ENCODE measurements at regions not wholly inside any gene's neighbourhood (a gene's known extent, or its start where the extent isn't known, plus 50 kb on each side); places are given as distances from the start of the nearest gene placed in this dataset.
"Not testable (repeated sequence)": the region's sequence is repeated elsewhere in the genome, so short reads cannot be mapped to it uniquely, and the experiment has no call there.

- no peak for DNase-seq (ENCODE audit: low spot score)
- no peak overlapping the region for H2AFZ ChIP-seq (replicated peaks)
- H3K4me2 ChIP-seq = no peak overlapping the region
Observed at GRCh38 chr18:56445422-56445821, 193.0 kb downstream of the TXNL1 start.

GRCh38 chr18:56444201-56444600 is 194.2 kb downstream of the TXNL1 start:
- TF ChIP-seq EZH2 (IDR thresholded peaks at IDR 0.05) (no peak), EZH2phosphoT487 (IDR thresholded peaks at IDR 0.05) (no peak), CTCF (IDR thresholded peaks at IDR 0.05) (no peak)

More at GRCh38 chr18:56445422-56445821, 193.0 kb downstream of the TXNL1 start:
- H3K4me1 Mint-ChIP-seq = peaks cover 9% of the 10 kb centered on the region
- Histone ChIP-seq H3F3A (ENCODE audit: low read depth) (no peaks in the 10 kb centered on the region), H3K36me3 (no peaks in the 10 kb centered on the region), H3K79me2 (ENCODE audit: low read depth) (no peaks in the 10 kb centered on the region), H3K9me3 (ENCODE audit: low read depth) (no peaks in the 10 kb centered on the region), H3K4me3 (no peak overlapping the region), H4K20me1 (ENCODE audit: low read depth) (no peaks in the 10 kb centered on the region), H3K4me1 (no peaks in the 10 kb centered on the region), H3K9ac (no peak overlapping the region), H3K27ac (no peak overlapping the region), H3K27me3 (no peaks in the 10 kb centered on the region)
- no peak for TF ChIP-seq CTCF (IDR thresholded peaks at IDR 0.05)
- no peak for TF ChIP-seq EZH2 (IDR thresholded peaks at IDR 0.05)
- TF ChIP-seq EZH2phosphoT487 (IDR thresholded peaks at IDR 0.05) = no peak
- H3K4me3 Mint-ChIP-seq = no peak overlapping the region
- no peak overlapping the region for H3K27ac Mint-ChIP-seq
- H3K27me3 Mint-ChIP-seq (ENCODE audit: insufficient read depth, low read depth) = peaks cover 2% of the 10 kb centered on the region
- H3K9me3 Mint-ChIP-seq = no peaks in the 10 kb centered on the region
- no peaks in the 10 kb centered on the region for H3K36me3 Mint-ChIP-seq

GRCh38 chr18:56443166-56443907 is 195.1 kb downstream of the TXNL1 start:
- Histone ChIP-seq H3F3A (ENCODE audit: low read depth) (no peaks in the 10 kb centered on the region), H3K9me3 (ENCODE audit: low read depth) (no peaks in the 10 kb centered on the region), H3K36me3 (no peaks in the 10 kb centered on the region), H3K27ac (no peak overlapping the region), H4K20me1 (ENCODE audit: low read depth) (no peaks in the 10 kb centered on the region), H3K4me1 (no peaks in the 10 kb centered on the region), H3K27me3 (no peaks in the 10 kb centered on the region), H3K4me2 (no peak overlapping the region), H3K9ac (no peak overlapping the region), H2AFZ (replicated peaks) (no peak overlapping the region), H3K4me3 (no peak overlapping the region), H3K79me2 (ENCODE audit: low read depth) (no peaks in the 10 kb centered on the region)
- no peaks in the 10 kb centered on the region for H3K9me3 Mint-ChIP-seq
- H3K36me3 Mint-ChIP-seq = no peaks in the 10 kb centered on the region
- no peak overlapping the region for H3K27ac Mint-ChIP-seq
- H3K27me3 Mint-ChIP-seq (ENCODE audit: insufficient read depth, low read depth) = peaks cover 2% of the 10 kb centered on the region
- peak; percentile 16 for DNase-seq (ENCODE audit: low spot score)
- H3K4me3 Mint-ChIP-seq = no peak overlapping the region
- peaks cover 9% of the 10 kb centered on the region for H3K4me1 Mint-ChIP-seq
- TF ChIP-seq CTCF (IDR thresholded peaks at IDR 0.05) = no peak
- TF ChIP-seq EZH2 (IDR thresholded peaks at IDR 0.05) = no peak
- TF ChIP-seq EZH2phosphoT487 (IDR thresholded peaks at IDR 0.05) = no peak

More at GRCh38 chr18:56444201-56444600, 194.2 kb downstream of the TXNL1 start:
- H3K9me3 ChIP-seq (ENCODE audit: low read depth) = no peaks in the 10 kb centered on the region
- H3K4me1 ChIP-seq = no peaks in the 10 kb centered on the region
- H3K36me3 ChIP-seq = no peaks in the 10 kb centered on the region
- H3K4me2 ChIP-seq = no peak overlapping the region
- H3K4me1 Mint-ChIP-seq = peaks cover 9% of the 10 kb centered on the region
- H3K4me3 Mint-ChIP-seq = no peak overlapping the region
- no peak overlapping the region for H3K27ac ChIP-seq
- peaks cover 2% of the 10 kb centered on the region for H3K27me3 Mint-ChIP-seq (ENCODE audit: insufficient read depth, low read depth)
- H3K27me3 ChIP-seq = no peaks in the 10 kb centered on the region
- no peak overlapping the region for H3K4me3 ChIP-seq
- no peaks in the 10 kb centered on the region for H3K36me3 Mint-ChIP-seq
- no peaks in the 10 kb centered on the region for H4K20me1 ChIP-seq (ENCODE audit: low read depth)
- DNase-seq (ENCODE audit: low spot score) = no peak
- H2AFZ ChIP-seq (replicated peaks) = no peak overlapping the region
- H3K79me2 ChIP-seq (ENCODE audit: low read depth) = no peaks in the 10 kb centered on the region
- H3K9ac ChIP-seq = no peak overlapping the region
- H3F3A ChIP-seq (ENCODE audit: low read depth) = no peaks in the 10 kb centered on the region
- H3K9me3 Mint-ChIP-seq = no peaks in the 10 kb centered on the region
- no peak overlapping the region for H3K27ac Mint-ChIP-seq

DNA sequence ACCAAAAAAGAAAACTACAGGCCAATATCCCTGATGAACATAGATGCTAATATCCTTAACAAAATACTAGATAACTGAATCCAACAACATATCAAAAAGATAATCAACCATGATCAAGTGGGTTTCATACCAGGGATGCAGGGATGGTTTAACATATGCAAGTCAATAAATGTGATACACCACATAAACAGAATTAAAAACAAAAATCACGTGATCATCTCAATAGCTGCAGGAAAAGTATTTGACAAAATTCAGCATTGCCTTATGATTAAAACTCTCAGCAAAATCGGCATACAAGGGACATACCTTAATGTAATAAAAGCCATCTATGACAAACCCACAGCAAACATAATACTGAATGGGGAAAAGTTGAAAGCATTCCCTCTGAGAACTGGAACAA is 199.9 kb downstream of the TXNL1 start:
- H3K27me3 ChIP-seq; H3K4me2 ChIP-seq; H3K27me3 Mint-ChIP-seq (ENCODE audit: insufficient read depth, low read depth); H3K4me1 Mint-ChIP-seq; H3K27ac Mint-ChIP-seq; H3K79me2 ChIP-seq (ENCODE audit: low read depth); H3K9me3 ChIP-seq (ENCODE audit: low read depth); H3K9ac ChIP-seq; H3K36me3 ChIP-seq; H3K27ac ChIP-seq; H2AFZ ChIP-seq (replicated peaks); DNase-seq (ENCODE audit: low spot score); H3K4me3 ChIP-seq; H3K36me3 Mint-ChIP-seq; H3K4me1 ChIP-seq; H3F3A ChIP-seq (ENCODE audit: low read depth); H4K20me1 ChIP-seq (ENCODE audit: low read depth); H3K4me3 Mint-ChIP-seq; H3K9me3 Mint-ChIP-seq: not testable (repeated sequence)
